ENCODE measurements at regions not wholly inside any gene's neighbourhood (a gene's known extent, or its start where the extent isn't known, plus 50 kb on each side); places are given as distances from the start of the nearest gene placed in this dataset.

DNA sequence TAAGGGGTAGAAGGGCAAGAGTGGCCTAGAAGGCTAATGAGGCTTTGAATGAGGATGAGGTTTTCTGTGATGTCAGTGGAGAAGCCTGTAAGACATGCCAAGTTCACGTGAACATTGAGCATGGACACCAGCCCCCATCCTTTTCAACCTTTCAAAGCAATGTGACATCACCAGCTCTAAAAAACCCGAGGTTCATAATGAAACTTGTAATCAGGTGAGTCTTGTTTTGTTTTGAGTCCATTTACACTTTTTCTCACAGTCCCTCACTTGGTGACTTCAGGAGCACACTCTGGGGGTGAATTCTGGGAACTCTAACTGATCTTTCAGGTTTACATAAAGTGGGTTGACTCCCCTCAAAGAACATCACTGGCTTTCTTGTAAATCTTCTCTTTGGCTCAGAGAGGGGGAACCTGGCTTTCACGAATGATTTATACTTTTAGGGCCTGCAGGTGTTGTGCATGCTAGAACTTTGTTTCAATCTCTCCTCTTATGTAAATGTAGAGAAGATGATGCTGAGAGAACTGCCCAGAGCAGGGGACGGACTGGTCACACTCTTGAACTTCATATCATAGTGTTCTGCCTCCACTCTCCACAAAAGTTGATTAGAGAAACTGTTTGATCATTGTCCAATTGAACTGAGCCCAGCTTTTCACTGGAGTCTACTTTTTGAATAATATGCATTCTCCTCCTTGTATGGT, 224.7 kb upstream of the SATB1 start:
- ATAC-seq (no peak), DNase-seq (no peak)
- intact Hi-C loops (cut with DNase I), result no loop called here
- no peak overlapping the region for H3K27ac ChIP-seq (ENCODE audit: low read length)
- no peaks in the 10 kb centered on the region for H3K9me3 ChIP-seq (ENCODE audit: control insufficient read depth, low read length)
- 70% methylated on average over 4 of the region's 4 CpGs for WGBS
- no peaks in the 10 kb centered on the region for H3K4me1 ChIP-seq (ENCODE audit: control insufficient read depth, insufficient read depth, low read length)
- H3K27me3 ChIP-seq (ENCODE audit: control insufficient read depth, insufficient read depth), result no peaks in the 10 kb centered on the region
- H3K4me3 ChIP-seq (ENCODE audit: low read length), result no peak overlapping the region

DNA sequence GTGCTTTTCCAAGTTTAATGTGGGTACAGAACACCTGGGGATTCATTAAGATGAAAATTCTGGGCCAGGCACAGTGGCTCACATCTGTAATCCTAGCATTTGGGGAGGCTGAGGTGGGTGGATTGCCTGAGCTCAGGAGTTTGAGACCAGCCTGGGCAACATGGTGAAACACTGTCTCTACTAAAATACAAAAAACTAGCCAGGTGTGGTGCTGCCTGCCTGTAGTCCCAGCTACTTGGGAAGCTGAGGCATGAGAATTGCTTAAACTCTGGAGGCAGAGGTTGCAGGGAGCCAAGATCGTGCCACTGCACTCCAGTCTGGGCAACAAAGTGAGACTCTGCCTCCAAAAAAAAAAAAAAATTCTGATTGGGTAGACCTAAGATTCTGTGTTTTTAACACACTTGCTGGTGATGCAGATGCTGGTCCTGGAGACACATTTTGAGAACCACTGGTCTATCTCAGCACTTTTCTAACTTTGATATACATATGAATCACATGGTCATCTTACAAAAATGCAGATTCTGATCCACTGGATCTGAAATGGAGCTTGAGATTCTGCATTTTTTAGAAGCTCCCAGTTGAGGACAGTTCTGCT, 223.8 kb upstream of the SATB1 start:
- Histone ChIP-seq H3K9me3 (ENCODE audit: control insufficient read depth, low read length) (no peaks in the 10 kb centered on the region), H3K4me3 (ENCODE audit: low read length) (no peak overlapping the region), H3K27me3 (ENCODE audit: control insufficient read depth, insufficient read depth) (no peaks in the 10 kb centered on the region), H3K27ac (ENCODE audit: low read length) (no peak overlapping the region), H3K4me1 (ENCODE audit: control insufficient read depth, insufficient read depth, low read length) (no peaks in the 10 kb centered on the region)
- no peak for ATAC-seq
- no peak for DNase-seq
- intact Hi-C loops (cut with DNase I), result no loop called here
- 0% methylated on average over 1 of the region's 1 CpG for WGBS

DNA sequence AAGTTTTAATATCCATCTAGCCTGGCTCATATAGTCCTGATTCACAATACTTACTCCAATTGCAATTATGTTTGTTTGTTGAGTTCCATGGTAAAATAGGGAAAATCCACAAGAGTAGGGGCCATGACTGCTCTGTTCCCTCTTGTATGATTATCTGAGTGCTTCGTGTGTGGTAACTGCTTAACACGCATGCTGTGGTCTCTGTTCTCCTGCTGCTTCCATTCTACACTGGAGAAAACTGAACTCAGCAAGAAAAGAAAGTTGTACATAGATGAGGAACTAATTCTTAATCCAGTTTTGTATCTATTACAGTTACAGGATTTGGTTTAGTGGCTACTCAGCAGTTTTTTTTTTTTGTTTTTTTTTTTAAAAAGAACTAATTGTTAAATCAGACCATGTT, 223.0 kb upstream of the SATB1 start:
- H3K4me1 ChIP-seq (ENCODE audit: control insufficient read depth, insufficient read depth, low read length), result no peaks in the 10 kb centered on the region
- peak in 1 of 2 donors; percentile 31 for ATAC-seq
- 57% methylated on average over 2 of the region's 2 CpGs for WGBS
- H3K4me3 ChIP-seq (ENCODE audit: low read length), result no peak overlapping the region
- H3K27ac ChIP-seq (ENCODE audit: low read length), result no peak overlapping the region
- no peak for DNase-seq
- H3K27me3 ChIP-seq (ENCODE audit: control insufficient read depth, insufficient read depth), result no peaks in the 10 kb centered on the region
- intact Hi-C loops (cut with DNase I), result no loop called here
- H3K9me3 ChIP-seq (ENCODE audit: control insufficient read depth, low read length), result no peaks in the 10 kb centered on the region

DNA sequence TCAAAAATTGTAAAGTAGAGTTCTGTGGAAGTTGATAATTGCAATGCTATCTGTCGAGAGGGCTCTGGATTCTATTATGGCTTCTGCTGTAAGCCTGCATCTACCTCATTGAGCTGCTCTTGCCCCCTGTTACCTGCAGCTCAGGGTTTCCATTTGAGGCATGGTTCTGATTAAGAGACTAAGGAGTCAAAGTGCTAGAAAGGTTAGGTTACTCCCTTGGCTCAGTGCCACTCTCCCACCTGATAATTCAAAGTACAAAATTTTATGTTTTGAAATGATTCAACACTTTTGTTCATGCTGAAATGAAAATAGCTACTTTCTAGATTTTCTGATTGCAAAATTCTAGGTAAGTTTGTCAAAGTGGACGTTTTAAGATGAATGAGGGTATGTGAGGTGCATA, 220.5 kb upstream of the SATB1 start:
- Histone ChIP-seq H3K27me3 (ENCODE audit: control insufficient read depth, insufficient read depth) (no peaks in the 10 kb centered on the region), H3K9me3 (ENCODE audit: control insufficient read depth, low read length) (no peaks in the 10 kb centered on the region), H3K4me1 (ENCODE audit: control insufficient read depth, insufficient read depth, low read length) (no peaks in the 10 kb centered on the region), H3K4me3 (ENCODE audit: low read length) (no peak overlapping the region), H3K27ac (ENCODE audit: low read length) (no peak overlapping the region)
- intact Hi-C loops (cut with DNase I), result no loop called here
- DNase-seq (no peak), ATAC-seq (no peak)
- WGBS, result 61% methylated on average over 2 of the region's 2 CpGs

DNA sequence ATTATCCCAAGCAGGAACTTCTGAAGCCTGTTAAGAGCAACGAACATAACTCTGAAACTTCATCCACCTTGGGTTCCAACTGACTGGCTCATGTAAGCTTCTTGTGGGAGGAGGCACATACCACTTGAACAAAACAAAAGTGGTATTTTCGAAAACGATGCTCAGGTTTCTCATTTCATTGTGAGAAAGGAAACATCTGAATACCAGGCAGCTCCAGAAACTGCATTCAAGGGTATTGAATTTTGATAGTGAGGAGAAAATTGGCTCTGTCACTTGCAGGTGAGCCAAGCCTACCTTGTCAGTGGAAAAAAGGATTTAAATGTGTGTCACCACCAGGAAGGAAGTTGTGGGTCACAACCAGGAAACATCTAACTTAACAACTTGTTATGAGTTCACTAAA, 218.1 kb upstream of the SATB1 start:
- H3K9me3 ChIP-seq (ENCODE audit: control insufficient read depth, low read length), result no peaks in the 10 kb centered on the region
- ATAC-seq (no peak), DNase-seq (no peak)
- H3K27ac ChIP-seq (ENCODE audit: low read length), result no peak overlapping the region
- no peak overlapping the region for H3K4me3 ChIP-seq (ENCODE audit: low read length)
- intact Hi-C loops (cut with DNase I), result no loop called here
- WGBS, result 80% methylated on average over 3 of the region's 3 CpGs
- H3K27me3 ChIP-seq (ENCODE audit: control insufficient read depth, insufficient read depth), result no peaks in the 10 kb centered on the region
- H3K4me1 ChIP-seq (ENCODE audit: control insufficient read depth, insufficient read depth, low read length), result no peaks in the 10 kb centered on the region

DNA sequence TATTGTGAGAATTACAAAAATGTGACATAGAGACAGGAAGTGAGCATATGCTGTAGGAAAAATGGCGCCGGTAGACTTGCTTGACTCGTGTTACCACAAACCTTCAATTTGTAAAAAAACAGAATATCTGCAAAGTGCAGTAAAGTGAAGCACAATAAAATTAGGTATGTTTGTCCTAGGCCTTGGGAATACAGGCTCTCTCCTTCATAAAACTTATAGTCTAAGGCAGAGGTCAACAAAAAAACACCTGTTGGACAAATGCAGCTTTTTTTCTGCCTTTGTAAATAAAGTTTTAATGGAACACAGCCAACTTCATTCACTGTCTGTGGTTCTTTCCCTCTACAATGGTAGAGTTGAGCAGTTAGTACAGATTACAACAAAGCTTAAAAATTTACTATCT, 216.8 kb upstream of the SATB1 start:
- WGBS, result 88% methylated on average over 3 of the region's 3 CpGs

DNA sequence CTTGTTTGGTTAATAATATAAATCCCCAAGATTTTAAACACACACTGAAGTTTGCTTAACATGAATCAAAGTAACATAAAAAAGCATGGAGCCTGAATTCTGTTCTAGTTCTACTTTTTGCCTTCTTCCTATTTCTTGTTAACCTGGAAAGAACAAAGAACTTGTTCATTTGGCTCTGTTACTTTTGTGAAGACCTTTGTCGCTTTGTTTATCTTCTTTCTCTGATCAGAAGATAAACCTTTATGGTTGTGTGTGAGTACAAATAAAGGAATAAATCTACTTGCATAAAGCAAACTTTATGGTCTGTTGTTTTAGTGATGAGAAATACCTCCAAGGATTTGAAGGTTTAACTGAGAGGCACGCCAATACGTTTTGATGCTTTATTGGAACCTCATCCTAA, 210.1 kb upstream of the SATB1 start:
- no peak overlapping the region for H3K4me3 ChIP-seq (ENCODE audit: low read length)
- intact Hi-C loops (cut with DNase I), result no loop called here
- no peak for DNase-seq
- no peak overlapping the region for H3K27ac ChIP-seq (ENCODE audit: low read length)
- H3K4me1 ChIP-seq (ENCODE audit: control insufficient read depth, insufficient read depth, low read length), result no peaks in the 10 kb centered on the region
- H3K27me3 ChIP-seq (ENCODE audit: control insufficient read depth, insufficient read depth), result no peaks in the 10 kb centered on the region
- H3K9me3 ChIP-seq (ENCODE audit: control insufficient read depth, low read length), result no peaks in the 10 kb centered on the region
- WGBS, result 78% methylated on average over 3 of the region's 3 CpGs
- no peak for ATAC-seq

More for the DNA sequence above, 216.8 kb upstream of the SATB1 start:
- Histone ChIP-seq H3K27me3 (ENCODE audit: control insufficient read depth, insufficient read depth) (no peaks in the 10 kb centered on the region), H3K4me1 (ENCODE audit: control insufficient read depth, insufficient read depth, low read length) (no peaks in the 10 kb centered on the region), H3K4me3 (ENCODE audit: low read length) (no peak overlapping the region), H3K27ac (ENCODE audit: low read length) (no peak overlapping the region), H3K9me3 (ENCODE audit: control insufficient read depth, low read length) (no peaks in the 10 kb centered on the region)
- DNase-seq, result no peak
- no peak for ATAC-seq
- intact Hi-C loops (cut with DNase I), result no loop called here

DNA sequence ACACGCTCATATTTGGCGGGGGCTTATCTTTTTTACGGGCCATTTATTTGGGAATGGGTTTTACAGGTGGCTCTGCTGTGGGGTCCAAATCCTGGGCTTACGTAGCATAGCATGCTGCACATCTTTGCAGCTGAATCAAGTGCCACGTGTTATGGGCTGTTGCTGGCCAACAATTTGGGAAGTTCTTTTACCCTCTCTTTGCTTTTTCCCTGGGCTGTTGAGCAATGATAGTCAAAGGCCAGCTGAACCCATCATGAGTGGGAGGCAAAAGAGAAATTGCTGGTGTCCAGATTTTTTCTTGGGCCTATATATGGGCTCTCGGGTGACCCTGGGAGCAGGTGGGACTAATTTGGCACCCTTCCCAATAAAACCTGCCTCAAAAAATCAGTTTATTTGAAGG, 209.3 kb upstream of the SATB1 start:
- H3K27me3 ChIP-seq (ENCODE audit: control insufficient read depth, insufficient read depth), result no peaks in the 10 kb centered on the region
- no peak overlapping the region for H3K27ac ChIP-seq (ENCODE audit: low read length)
- no peaks in the 10 kb centered on the region for H3K9me3 ChIP-seq (ENCODE audit: control insufficient read depth, low read length)
- ATAC-seq (no peak), DNase-seq (no peak)
- H3K4me3 ChIP-seq (ENCODE audit: low read length), result no peak overlapping the region
- intact Hi-C loops (cut with DNase I), result no loop called here
- H3K4me1 ChIP-seq (ENCODE audit: control insufficient read depth, insufficient read depth, low read length), result no peaks in the 10 kb centered on the region
- 83% methylated on average over 6 of the region's 6 CpGs for whole genome bisulfite sequencing

DNA sequence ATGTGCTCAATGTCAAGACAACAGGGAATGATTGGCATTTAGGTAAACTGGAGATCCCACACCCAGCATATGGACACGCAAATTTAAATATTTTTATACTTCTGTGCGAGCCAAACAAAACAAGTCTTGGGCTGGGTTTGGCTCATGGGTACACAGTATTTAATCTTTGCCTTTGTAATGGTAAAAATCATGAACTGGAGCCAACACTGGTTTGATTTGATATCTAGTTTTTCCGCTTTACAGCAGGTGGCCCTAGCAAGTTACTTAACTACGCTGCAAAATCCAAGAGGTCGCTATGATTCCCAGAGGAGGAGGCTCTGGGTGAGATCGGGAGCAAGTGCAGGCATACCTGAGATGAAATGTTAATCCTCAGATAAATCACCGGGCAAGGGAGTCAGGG, 207.9 kb upstream of the SATB1 start:
- ATAC-seq (no peak), DNase-seq (no peak)
- Histone ChIP-seq H3K27ac (ENCODE audit: low read length) (no peak overlapping the region), H3K4me3 (ENCODE audit: low read length) (no peak overlapping the region), H3K27me3 (ENCODE audit: control insufficient read depth, insufficient read depth) (no peaks in the 10 kb centered on the region), H3K4me1 (ENCODE audit: control insufficient read depth, insufficient read depth, low read length) (no peaks in the 10 kb centered on the region), H3K9me3 (ENCODE audit: control insufficient read depth, low read length) (no peaks in the 10 kb centered on the region)
- intact Hi-C loops (cut with DNase I), result no loop called here
- WGBS, result 70% methylated on average over 7 of the region's 7 CpGs

DNA sequence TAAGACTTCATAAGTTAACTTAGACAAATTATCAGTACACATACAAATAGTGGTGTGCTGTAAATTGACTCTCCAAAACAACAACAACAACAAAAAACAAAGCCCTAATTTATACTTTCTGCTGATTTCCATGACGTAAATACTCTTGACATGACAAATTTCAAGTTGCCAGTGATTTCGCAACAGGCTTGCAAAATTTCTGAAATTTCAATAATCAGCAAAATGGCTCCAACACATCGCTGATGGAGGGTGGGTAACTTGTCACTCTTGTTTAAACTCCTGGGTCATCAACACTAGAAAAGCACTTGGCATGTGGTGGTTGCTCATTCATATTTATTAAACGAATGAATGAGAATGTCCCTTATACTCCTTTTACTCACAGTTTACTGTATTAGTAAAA, 205.2 kb upstream of the SATB1 start:
- 75% methylated on average over 4 of the region's 4 CpGs for WGBS
- no peak for ATAC-seq
- Histone ChIP-seq H3K27me3 (ENCODE audit: control insufficient read depth, insufficient read depth) (no peaks in the 10 kb centered on the region), H3K27ac (ENCODE audit: low read length) (no peak overlapping the region), H3K4me1 (ENCODE audit: control insufficient read depth, insufficient read depth, low read length) (no peaks in the 10 kb centered on the region), H3K4me3 (ENCODE audit: low read length) (no peak overlapping the region), H3K9me3 (ENCODE audit: control insufficient read depth, low read length) (no peaks in the 10 kb centered on the region)
- intact Hi-C loops (cut with DNase I), result no loop called here
- DNase-seq, result no peak

DNA sequence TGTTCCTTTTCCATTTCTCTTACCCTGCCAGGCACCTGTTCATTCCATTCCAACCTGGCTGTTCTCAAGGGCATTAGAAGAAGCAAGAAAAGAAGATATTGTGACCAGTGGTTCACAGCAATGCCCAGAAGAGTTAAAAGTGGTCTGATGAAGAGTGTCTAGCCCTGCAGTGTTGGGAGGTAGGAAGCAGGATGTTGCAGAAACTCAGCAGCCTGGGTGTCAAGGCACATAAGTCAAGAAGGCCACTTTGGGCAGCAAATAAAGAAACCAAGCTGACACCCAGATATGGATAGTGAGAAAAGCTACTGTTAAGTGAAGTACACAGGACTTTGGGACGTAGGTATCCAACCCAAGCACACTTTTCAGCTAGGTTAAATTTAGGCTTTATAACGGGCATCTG, 199.9 kb upstream of the SATB1 start:
- Histone ChIP-seq H3K27ac (ENCODE audit: low read length) (no peak overlapping the region), H3K27me3 (ENCODE audit: control insufficient read depth, insufficient read depth) (no peaks in the 10 kb centered on the region), H3K4me1 (ENCODE audit: control insufficient read depth, insufficient read depth, low read length) (no peaks in the 10 kb centered on the region), H3K4me3 (ENCODE audit: low read length) (no peak overlapping the region), H3K9me3 (ENCODE audit: control insufficient read depth, low read length) (no peaks in the 10 kb centered on the region)
- intact Hi-C loops (cut with DNase I), result no loop called here
- ATAC-seq, result no peak
- WGBS, result 73% methylated on average over 2 of the region's 2 CpGs
- no peak for DNase-seq

DNA sequence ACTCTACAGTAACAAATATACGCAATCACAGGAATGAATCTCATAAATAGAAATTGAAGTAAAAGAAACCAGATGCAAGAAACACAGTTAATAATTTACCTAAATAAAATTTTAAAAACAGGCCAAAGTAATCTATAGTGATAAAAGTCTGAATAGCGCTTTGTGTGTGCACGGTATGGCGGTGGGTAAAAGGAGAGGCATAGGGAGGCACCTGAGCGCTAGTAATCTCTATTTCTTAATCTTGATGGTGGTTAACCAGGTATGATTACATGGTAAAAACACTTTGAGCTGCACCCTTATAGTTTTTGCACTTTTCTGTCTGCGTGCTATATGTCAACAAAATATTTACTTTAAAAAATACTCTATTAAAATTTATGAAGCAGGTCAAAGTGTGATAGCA, 198.1 kb upstream of the SATB1 start:
- no peaks in the 10 kb centered on the region for H3K9me3 ChIP-seq (ENCODE audit: control insufficient read depth, low read length)
- H3K27ac ChIP-seq (ENCODE audit: low read length), result no peak overlapping the region
- intact Hi-C loops (cut with DNase I), result no loop called here

More for the DNA sequence above, 198.1 kb upstream of the SATB1 start:
- Histone ChIP-seq H3K4me1 (ENCODE audit: control insufficient read depth, insufficient read depth, low read length) (no peaks in the 10 kb centered on the region), H3K4me3 (ENCODE audit: low read length) (no peak overlapping the region), H3K27me3 (ENCODE audit: control insufficient read depth, insufficient read depth) (no peaks in the 10 kb centered on the region)
- DNase-seq (no peak), ATAC-seq (no peak)
- 90% methylated on average over 6 of the region's 6 CpGs for WGBS

Measured in right cardiac atrium (tissue), 5 donors.